OCI-LY7 (cell line): ENCODE measurements at regions not wholly inside any gene's neighbourhood (a gene's known extent, or its start where the extent isn't known, plus 50 kb on each side); places are given as distances from the start of the nearest gene placed in this dataset.

Source experiments
- CTCF ChIP-seq: fragments of 200-600 bp; sonication (generic); conservative IDR thresholded peaks from 2 replicates; pipeline ENCODE4 v1.5.1; 2014; ENCODE audit warnings: mild to moderate bottlenecking, antibody characterized with exemption, low read length, moderate library complexity, mixed read lengths
- EZH2phosphoT487 ChIP-seq: fragments of 200-600 bp; sonication (generic); IDR thresholded peaks from 2 replicates; pipeline ENCODE4 v1.6.1; 2018; ENCODE audit warnings: low read depth, borderline replicate concordance, mild to moderate bottlenecking, mixed run types, antibody characterized with exemption, low read length, moderate library complexity, mixed read lengths

- TF ChIP-seq CTCF (no peak), EZH2phosphoT487 (no peak)
Observed at GRCh38 chr10:62740885-62741745, 63.4 kb upstream of the ADO start.
